Activated B cell treated with CpG ODN at 0.5 μM for 24 hours (primary cell): ENCODE measurements at regions not wholly inside any gene's neighbourhood (a gene's known extent, or its start where the extent isn't known, plus 50 kb on each side); places are given as distances from the start of the nearest gene placed in this dataset.

Experiments
- ATAC-seq: fragments of 200-7000 bp; cut with Tn5 transposase; one replicate; pipeline ENCODE4 v1.10.0; 2021; ENCODE audit warnings: low read depth, mild to moderate bottlenecking, moderate library complexity
- CTCF ChIA-PET: fragments of 350-600 bp; sonication (Branson Sonifier 250); formaldehyde crosslinking; loops from one replicate; lab custom pipeline; 2021; ENCODE audit warnings: antibody characterized with exemption; lab: Charles Lee
- POLR2A ChIA-PET: fragments of 350-600 bp; sonication (Branson Sonifier 250); formaldehyde crosslinking; loops from one replicate; lab custom pipeline; 2021; ENCODE audit warnings: antibody characterized with exemption; lab: Charles Lee
- DNase-seq: peaks from one replicate; pipeline ENCODE4 v3.0.0; 2022
- H3K27ac Mint-ChIP-seq: one replicate; pipeline ENCODE4 v1.8.0; 2020; ENCODE audit warnings: mixed read lengths
- H3K27me3 Mint-ChIP-seq: one replicate; pipeline ENCODE4 v1.8.0; 2021; ENCODE audit warnings: mixed read lengths
- H3K36me3 Mint-ChIP-seq: one replicate; pipeline ENCODE4 v1.8.0; 2021; ENCODE audit warnings: low read depth, mixed read lengths
- H3K4me1 Mint-ChIP-seq: one replicate; pipeline ENCODE4 v1.8.0; 2021; ENCODE audit warnings: mixed read lengths
- H3K4me3 Mint-ChIP-seq: one replicate; pipeline ENCODE4 v1.8.0; 2020; ENCODE audit warnings: mild to moderate bottlenecking, mixed read lengths
- H3K9me3 Mint-ChIP-seq: one replicate; pipeline ENCODE4 v1.8.0; 2020; ENCODE audit warnings: mixed read lengths
- intact Hi-C: fragments of 100-400 bp; cut with micrococcal nuclease; formaldehyde crosslinking; loops from one replicate; pipeline ENCODE4 v1.15.1; 2024
- TF ChIP-seq, protein P1 (sequence below): fragments of 200-600 bp; IDR thresholded peaks from one replicate; pipeline ENCODE4 v1.8.0; 2022; ENCODE audit warnings: antibody characterized with exemption, mild to moderate bottlenecking

- TF ChIP-seq, protein P1, sequence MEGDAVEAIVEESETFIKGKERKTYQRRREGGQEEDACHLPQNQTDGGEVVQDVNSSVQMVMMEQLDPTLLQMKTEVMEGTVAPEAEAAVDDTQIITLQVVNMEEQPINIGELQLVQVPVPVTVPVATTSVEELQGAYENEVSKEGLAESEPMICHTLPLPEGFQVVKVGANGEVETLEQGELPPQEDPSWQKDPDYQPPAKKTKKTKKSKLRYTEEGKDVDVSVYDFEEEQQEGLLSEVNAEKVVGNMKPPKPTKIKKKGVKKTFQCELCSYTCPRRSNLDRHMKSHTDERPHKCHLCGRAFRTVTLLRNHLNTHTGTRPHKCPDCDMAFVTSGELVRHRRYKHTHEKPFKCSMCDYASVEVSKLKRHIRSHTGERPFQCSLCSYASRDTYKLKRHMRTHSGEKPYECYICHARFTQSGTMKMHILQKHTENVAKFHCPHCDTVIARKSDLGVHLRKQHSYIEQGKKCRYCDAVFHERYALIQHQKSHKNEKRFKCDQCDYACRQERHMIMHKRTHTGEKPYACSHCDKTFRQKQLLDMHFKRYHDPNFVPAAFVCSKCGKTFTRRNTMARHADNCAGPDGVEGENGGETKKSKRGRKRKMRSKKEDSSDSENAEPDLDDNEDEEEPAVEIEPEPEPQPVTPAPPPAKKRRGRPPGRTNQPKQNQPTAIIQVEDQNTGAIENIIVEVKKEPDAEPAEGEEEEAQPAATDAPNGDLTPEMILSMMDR, result no peak
- POLR2A ChIA-PET, result no interaction called here
- DNase-seq (no peak), ATAC-seq (no peak)
- peaks cover 4% of the 10 kb centered on the region for H3K9me3 Mint-ChIP-seq
- intact Hi-C loops, result no loop called here
- H3K4me1 Mint-ChIP-seq, result no peaks in the 10 kb centered on the region
- H3K27me3 Mint-ChIP-seq, result no peaks in the 10 kb centered on the region
- H3K27ac Mint-ChIP-seq, result no peak overlapping the region
- no peaks in the 10 kb centered on the region for H3K36me3 Mint-ChIP-seq
- H3K4me3 Mint-ChIP-seq, result no peak overlapping the region
- CTCF ChIA-PET, result no interaction called here
Observed at GRCh38 chr21:16815243-16815642, 697.6 kb upstream of the CXADR start.

- Mint-ChIP-seq H3K27ac (no peak overlapping the region), H3K4me3 (no peak overlapping the region), H3K4me1 (no peaks in the 10 kb centered on the region), H3K27me3 (no peaks in the 10 kb centered on the region), H3K36me3 (no peaks in the 10 kb centered on the region), H3K9me3 (peaks cover 12% of the 10 kb centered on the region)
- TF ChIP-seq, protein P1, result no peak
- ATAC-seq, result no peak
- ChIA-PET POLR2A (no interaction called here), CTCF (no interaction called here)
- intact Hi-C loops, result no loop called here
- no peak for DNase-seq
Observed at GRCh38 chr21:16821588-16821987, 691.3 kb upstream of the CXADR start.

DNA sequence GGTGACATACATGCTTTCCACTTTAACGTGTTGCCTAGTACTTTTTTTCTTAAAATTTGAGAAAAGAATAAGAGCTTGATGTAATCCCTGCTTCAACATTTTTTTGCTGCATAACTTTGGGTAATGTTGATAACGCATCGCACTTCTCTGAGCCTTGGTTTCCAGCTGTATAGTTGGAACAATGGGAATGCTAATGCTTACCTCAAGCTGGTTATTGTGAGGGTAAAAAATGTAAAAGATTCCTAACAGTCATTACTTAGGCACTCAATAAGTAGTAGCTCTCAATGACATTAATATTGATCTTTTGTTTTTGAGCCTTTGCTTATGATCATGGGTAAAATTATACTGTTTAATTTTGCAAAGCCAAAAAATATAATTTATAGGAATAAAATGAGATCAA, 683.3 kb upstream of the CXADR start:
- Mint-ChIP-seq H3K4me3 (no peak overlapping the region), H3K36me3 (no peaks in the 10 kb centered on the region), H3K4me1 (no peaks in the 10 kb centered on the region), H3K27me3 (no peaks in the 10 kb centered on the region), H3K9me3 (peaks cover 3% of the 10 kb centered on the region), H3K27ac (no peak overlapping the region)
- intact Hi-C loops, result no loop called here
- DNase-seq (no peak), ATAC-seq (no peak)
- ChIA-PET POLR2A (no interaction called here), CTCF (no interaction called here)
- TF ChIP-seq, protein P1, result no peak

DNA sequence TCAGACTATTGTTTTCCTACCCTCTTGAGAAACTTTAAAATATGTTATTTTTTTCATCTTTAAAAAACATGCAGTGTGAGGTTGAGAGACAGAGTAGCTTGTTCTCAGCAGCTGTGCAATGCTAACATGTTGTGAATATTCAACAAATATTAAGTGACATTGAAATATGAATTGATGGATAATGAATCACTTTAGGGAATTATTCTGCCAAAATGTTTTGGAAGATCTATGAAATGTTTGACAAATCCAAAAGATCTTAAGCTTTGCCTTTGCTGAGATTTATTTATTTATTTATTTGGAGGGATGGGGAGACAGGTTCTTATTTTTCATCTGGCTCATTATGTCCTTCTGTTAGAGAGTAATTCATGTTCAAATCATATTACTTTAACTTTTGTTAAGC, 680.1 kb upstream of the CXADR start:
- ChIA-PET CTCF (no interaction called here), POLR2A (no interaction called here)
- Mint-ChIP-seq H3K27ac (no peak overlapping the region), H3K36me3 (no peaks in the 10 kb centered on the region), H3K4me3 (no peak overlapping the region), H3K4me1 (no peaks in the 10 kb centered on the region), H3K9me3 (peaks cover 1% of the 10 kb centered on the region), H3K27me3 (no peaks in the 10 kb centered on the region)
- TF ChIP-seq, protein P1, result no peak
- DNase-seq, result no peak
- ATAC-seq, result no peak
- intact Hi-C loops, result no loop called here

DNA sequence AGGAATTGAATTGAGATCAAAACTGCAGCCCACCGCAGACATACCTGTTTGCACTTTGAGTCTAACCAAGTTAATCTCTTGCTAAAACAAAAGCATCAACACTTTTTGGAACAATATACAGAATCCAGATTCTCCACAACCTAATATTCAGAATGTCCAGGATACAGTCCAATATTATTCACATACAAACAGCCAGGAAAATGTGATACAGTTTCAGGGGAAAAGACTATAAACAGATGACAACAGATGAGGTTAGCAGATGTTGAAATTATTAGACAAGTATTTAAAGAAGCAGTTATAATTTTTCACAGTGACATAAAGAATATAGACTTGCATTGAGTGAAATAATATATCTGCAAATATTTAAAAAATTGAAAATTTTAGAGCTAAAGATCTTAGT, 678.1 kb upstream of the CXADR start:
- Mint-ChIP-seq H3K4me1 (no peaks in the 10 kb centered on the region), H3K9me3 (no peaks in the 10 kb centered on the region), H3K27me3 (no peaks in the 10 kb centered on the region), H3K27ac (no peak overlapping the region), H3K36me3 (no peaks in the 10 kb centered on the region), H3K4me3 (no peak overlapping the region)
- ChIA-PET POLR2A (no interaction called here), CTCF (no interaction called here)
- intact Hi-C loops, result no loop called here
- ATAC-seq, result no peak
- TF ChIP-seq, protein P1, result no peak
- DNase-seq, result no peak
